Muscle layer of colon (tissue), 2 donors: ENCODE measurements at regions not wholly inside any gene's neighbourhood (a gene's known extent, or its start where the extent isn't known, plus 50 kb on each side); places are given as distances from the start of the nearest gene placed in this dataset.

Experiments
- H3K27ac ChIP-seq: one replicate; pipeline ENCODE4 v1.7.0; 2013; ENCODE audit warnings: low read depth, mild to moderate bottlenecking, low read length, moderate library complexity
- H3K27me3 ChIP-seq, 2 donors: one replicate each; pipeline ENCODE4 v1.7.0; 2013; ENCODE audit warnings: low read length in 2 of 2, mild to moderate bottlenecking in 2 of 2; ENCODE audit not compliant: insufficient read depth in 2 of 2, control insufficient read depth in 1 of 2
- H3K36me3 ChIP-seq: one replicate; pipeline ENCODE4 v1.7.0; 2013; ENCODE audit warnings: mild to moderate bottlenecking, low read length; ENCODE audit not compliant: insufficient read depth
- H3K4me1 ChIP-seq: one replicate; pipeline ENCODE4 v1.7.0; 2013; ENCODE audit warnings: mild to moderate bottlenecking, low read length; ENCODE audit not compliant: insufficient read depth
- H3K4me3 ChIP-seq, 2 donors: one replicate each; pipeline ENCODE4 v1.7.0; 2013; ENCODE audit warnings: low read length in 2 of 2, low read depth in 1 of 2, mild to moderate bottlenecking in 1 of 2, moderate library complexity in 1 of 2
- H3K9ac ChIP-seq: one replicate; pipeline ENCODE4 v1.7.0; 2013; ENCODE audit warnings: low read length
- H3K9me3 ChIP-seq: one replicate; pipeline ENCODE4 v1.7.0; 2013; ENCODE audit warnings: mild to moderate bottlenecking, low read length
- donor health status: abdominal sarcoma.
- donor health status: Adenocarcinoma of cecum.

DNA sequence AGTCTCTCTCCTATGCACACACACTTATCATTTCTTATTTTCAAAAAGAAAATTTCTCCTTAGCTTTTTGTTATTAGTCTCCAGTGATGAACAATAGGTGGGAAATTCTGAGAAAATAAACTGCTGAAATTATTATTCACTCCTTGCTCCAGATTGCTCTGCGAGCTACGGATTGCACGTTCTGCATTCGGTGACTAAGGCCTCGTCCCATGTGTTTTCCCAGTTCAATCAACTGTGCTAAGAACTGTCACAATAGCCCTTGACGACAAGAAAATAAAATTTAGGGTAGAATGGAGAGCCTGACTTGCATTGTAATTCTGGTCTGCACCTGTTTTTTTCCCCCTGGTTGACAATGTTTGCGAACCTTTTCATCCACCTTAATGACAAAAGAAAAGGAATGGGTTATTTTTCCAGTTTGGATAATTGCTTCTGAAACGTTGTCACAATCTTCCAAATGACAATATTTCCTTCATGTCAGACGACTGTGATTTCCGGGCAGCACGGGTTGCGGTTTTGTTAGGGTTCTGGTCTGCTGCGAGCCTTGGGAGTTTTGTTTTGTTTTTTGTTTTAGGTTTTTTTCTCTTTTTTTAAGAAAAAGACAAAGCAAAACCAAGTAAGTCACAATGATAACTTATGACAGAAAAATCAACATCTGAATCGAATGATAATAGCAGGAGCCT, 124.5 kb upstream of the NOCT start:
- H3K27me3 ChIP-seq, result no peaks in the 10 kb centered on the region
- no peaks in the 10 kb centered on the region for H3K9me3 ChIP-seq
- H3K36me3 ChIP-seq, result no peaks in the 10 kb centered on the region
- no peaks in the 10 kb centered on the region for H3K4me1 ChIP-seq
- no peak overlapping the region for H3K9ac ChIP-seq
- H3K4me3 ChIP-seq, result no peak overlapping the region
- no peak overlapping the region for H3K27ac ChIP-seq

- Histone ChIP-seq H3K9me3 (no peaks in the 10 kb centered on the region), H3K9ac (no peak overlapping the region), H3K4me1 (no peaks in the 10 kb centered on the region), H3K36me3 (no peaks in the 10 kb centered on the region), H3K27ac (no peak overlapping the region), H3K27me3 (no peaks in the 10 kb centered on the region), H3K4me3 (no peak overlapping the region)
Measured at GRCh38 chr4:138889216-138889615, 126.4 kb upstream of the NOCT start.

DNA sequence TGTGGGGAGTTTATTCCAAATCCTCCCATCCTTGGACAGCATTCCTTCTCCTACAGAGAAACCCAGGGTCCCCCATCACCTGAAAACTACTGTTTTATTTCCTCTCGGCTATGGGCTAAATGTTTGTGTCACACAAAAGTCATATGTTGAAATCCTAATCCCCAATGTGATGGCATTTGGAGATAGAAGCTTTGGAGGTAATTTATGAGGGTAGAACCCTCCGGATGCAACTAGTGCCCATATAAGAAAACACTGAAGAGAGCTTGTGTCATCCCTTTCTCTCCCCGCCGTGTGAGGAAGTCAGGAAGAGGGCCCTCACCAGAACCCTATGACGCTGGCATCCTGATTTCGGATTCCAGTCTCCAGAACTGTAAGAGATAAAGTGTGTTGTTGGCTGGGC, 127.8 kb upstream of the NOCT start:
- Histone ChIP-seq H3K27me3 (no peaks in the 10 kb centered on the region), H3K9ac (no peak overlapping the region), H3K27ac (no peak overlapping the region), H3K36me3 (no peaks in the 10 kb centered on the region), H3K4me3 (no peak overlapping the region), H3K9me3 (no peaks in the 10 kb centered on the region), H3K4me1 (no peaks in the 10 kb centered on the region)

GRCh38 chr4:138887341-138887740, 128.2 kb upstream of the NOCT start:
- no peak overlapping the region for H3K9ac ChIP-seq
- H3K4me3 ChIP-seq, result no peak overlapping the region
- H3K27ac ChIP-seq, result no peak overlapping the region
- no peaks in the 10 kb centered on the region for H3K36me3 ChIP-seq
- no peaks in the 10 kb centered on the region for H3K27me3 ChIP-seq
- no peaks in the 10 kb centered on the region for H3K9me3 ChIP-seq
- no peaks in the 10 kb centered on the region for H3K4me1 ChIP-seq

GRCh38 chr4:138879757-138880156, 135.8 kb upstream of the NOCT start:
- no peak overlapping the region for H3K4me3 ChIP-seq
- no peaks in the 10 kb centered on the region for H3K27me3 ChIP-seq
- H3K27ac ChIP-seq, result no peak overlapping the region
- H3K4me1 ChIP-seq, result no peaks in the 10 kb centered on the region
- no peaks in the 10 kb centered on the region for H3K9me3 ChIP-seq
- no peak overlapping the region for H3K9ac ChIP-seq
- H3K36me3 ChIP-seq, result no peaks in the 10 kb centered on the region

DNA sequence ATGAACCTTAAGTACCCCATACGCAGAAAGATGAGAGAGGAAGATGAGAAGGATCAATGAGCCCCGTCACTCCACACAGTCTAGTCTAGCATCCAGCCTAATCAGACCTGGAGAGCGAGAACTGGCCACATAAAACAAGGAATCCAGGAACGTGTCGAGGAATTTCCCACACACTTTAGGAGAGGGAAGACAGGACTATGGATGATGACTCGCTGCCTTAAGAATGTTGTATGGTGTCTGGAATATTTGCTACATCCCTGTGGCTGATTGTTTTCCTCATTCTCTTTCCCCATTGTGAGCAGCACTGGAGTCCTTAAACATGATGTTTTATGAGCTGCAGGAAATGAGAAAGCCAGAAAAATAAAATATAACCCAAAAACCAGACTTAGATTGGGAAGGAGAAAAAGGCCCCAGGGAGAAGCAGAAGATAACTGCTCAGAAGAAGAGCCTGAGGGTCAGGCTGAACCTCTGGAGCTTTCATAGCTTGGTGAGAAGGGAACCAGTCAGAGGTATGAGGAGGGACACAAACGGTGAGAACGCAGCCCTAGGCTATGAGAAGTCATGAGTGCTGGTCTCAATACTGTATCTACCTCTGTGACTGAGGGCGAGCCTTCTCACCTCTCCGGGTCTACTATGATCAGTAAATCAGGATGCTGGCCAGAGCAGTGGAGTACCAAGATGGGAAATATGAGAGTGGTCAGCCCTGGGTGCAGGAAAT, 139.5 kb upstream of the NOCT start:
- Histone ChIP-seq H3K4me1 (no peaks in the 10 kb centered on the region), H3K27ac (no peak overlapping the region), H3K4me3 (no peak overlapping the region), H3K9ac (no peak overlapping the region), H3K9me3 (no peaks in the 10 kb centered on the region), H3K27me3 (no peaks in the 10 kb centered on the region), H3K36me3 (no peaks in the 10 kb centered on the region)

- H3K36me3 ChIP-seq, result no peaks in the 10 kb centered on the region
- no peak overlapping the region for H3K4me3 ChIP-seq
- no peak overlapping the region for H3K27ac ChIP-seq
- H3K27me3 ChIP-seq, result no peaks in the 10 kb centered on the region
- H3K9me3 ChIP-seq, result no peaks in the 10 kb centered on the region
- no peaks in the 10 kb centered on the region for H3K4me1 ChIP-seq
- no peak overlapping the region for H3K9ac ChIP-seq
Measured at GRCh38 chr4:138871555-138871875, 144.1 kb upstream of the NOCT start.

DNA sequence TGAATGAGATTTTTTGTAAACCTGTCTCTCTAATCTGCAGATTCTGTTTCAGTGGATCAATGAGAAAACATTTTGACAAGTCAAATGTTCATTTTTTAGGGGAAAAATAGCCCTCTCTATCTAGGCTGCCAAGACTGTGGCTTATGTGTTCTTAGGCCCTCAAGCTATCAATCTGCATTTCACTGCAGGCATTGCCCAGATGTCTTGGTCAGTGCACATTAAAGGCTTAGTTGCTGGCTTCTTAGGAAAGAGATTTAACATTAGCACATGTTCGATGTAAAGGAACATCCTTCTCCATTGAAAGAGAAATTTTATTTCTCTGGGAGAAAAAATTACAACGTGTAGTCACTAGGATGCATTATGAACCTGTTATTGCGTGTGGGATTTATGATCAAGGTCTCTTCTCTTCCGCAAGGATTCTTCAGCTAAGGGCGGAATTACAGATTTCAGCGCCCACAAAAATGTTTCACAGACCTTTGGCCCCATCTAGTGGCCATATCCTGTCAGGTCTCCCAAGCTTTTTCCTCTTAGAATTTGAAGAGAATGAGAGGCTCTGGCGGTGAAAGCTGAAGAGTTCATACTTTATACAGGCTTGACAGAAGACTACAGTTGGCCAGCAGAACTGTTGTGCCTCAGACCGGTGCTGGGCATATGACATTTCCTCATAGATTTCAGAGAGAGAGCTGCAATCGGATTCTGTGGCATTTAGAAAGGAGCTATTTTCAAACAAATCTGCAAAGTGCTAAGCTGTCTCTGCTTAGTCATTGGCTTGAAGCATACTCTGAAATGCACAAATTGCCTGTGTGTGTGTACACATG, 144.6 kb upstream of the NOCT start:
- Histone ChIP-seq H3K9ac (no peak overlapping the region), H3K27ac (no peak overlapping the region), H3K36me3 (no peaks in the 10 kb centered on the region), H3K9me3 (no peaks in the 10 kb centered on the region), H3K27me3 (no peaks in the 10 kb centered on the region), H3K4me3 (no peak overlapping the region), H3K4me1 (no peaks in the 10 kb centered on the region)

- Histone ChIP-seq H3K27ac (no peak overlapping the region), H3K9ac (no peak overlapping the region), H3K36me3 (no peaks in the 10 kb centered on the region), H3K27me3 (no peaks in the 10 kb centered on the region), H3K9me3 (no peaks in the 10 kb centered on the region), H3K4me3 (no peak overlapping the region), H3K4me1 (no peaks in the 10 kb centered on the region)
Measured at GRCh38 chr4:138869631-138870030, 145.9 kb upstream of the NOCT start.

DNA sequence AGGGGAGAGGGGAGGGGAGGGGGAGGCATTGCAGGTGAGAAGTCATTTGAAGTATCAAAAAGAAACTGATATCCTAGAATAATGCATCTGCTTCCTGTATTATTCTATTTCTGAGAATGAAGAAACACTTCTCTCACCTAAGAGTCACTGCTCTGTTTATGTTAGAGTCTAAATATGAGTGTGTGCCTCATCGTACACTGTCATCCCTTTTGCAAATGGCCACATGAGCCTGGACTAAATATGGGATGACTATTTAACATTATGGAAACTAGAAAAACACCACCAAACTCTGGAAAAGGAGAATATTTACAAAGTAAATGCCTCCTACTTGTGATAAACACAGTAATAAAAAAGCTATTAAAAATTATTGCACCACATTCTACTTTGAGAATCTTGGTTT, 146.4 kb upstream of the NOCT start:
- H3K4me1 ChIP-seq, result no peaks in the 10 kb centered on the region
- no peaks in the 10 kb centered on the region for H3K9me3 ChIP-seq

DNA sequence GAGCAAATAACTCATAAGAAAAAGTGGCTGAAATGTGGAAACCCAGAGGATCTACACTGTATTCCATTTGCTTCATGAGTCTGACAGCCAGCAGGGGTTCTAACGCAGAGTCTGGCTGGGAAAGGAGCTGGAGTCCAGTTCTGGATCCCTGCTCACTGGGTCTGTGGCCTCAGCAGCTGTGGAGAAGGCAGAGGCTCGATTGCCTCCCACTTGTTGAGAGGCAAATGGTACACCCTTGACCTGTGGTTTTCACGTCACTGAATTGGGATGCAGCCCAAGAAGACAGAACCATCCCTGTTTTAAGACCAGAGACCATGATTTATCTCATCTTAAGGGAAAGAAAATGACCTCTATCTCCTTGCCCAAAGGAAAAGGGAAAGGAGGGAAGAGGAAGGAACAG, 147.0 kb upstream of the NOCT start:
- no peaks in the 10 kb centered on the region for H3K9me3 ChIP-seq
- no peaks in the 10 kb centered on the region for H3K4me1 ChIP-seq
- no peak overlapping the region for H3K9ac ChIP-seq
- H3K27me3 ChIP-seq, result no peaks in the 10 kb centered on the region
- no peak overlapping the region for H3K27ac ChIP-seq
- H3K36me3 ChIP-seq, result no peaks in the 10 kb centered on the region
- no peak overlapping the region for H3K4me3 ChIP-seq

More for the DNA sequence above, 146.4 kb upstream of the NOCT start:
- Histone ChIP-seq H3K27ac (no peak overlapping the region), H3K27me3 (no peaks in the 10 kb centered on the region), H3K36me3 (no peaks in the 10 kb centered on the region), H3K4me3 (no peak overlapping the region), H3K9ac (no peak overlapping the region)
